NT2/D1 (cell line): ENCODE measurements at regions not wholly inside any gene's neighbourhood (a gene's known extent, or its start where the extent isn't known, plus 50 kb on each side); places are given as distances from the start of the nearest gene placed in this dataset.
A peak's percentile ranks its signal among the peaks of the same experiment; 100 is the strongest.

Experiments
- DNase-seq: peaks from one replicate; pipeline ENCODE4 v3.0.0-alpha.2; 2011; ENCODE audit warnings: low read depth, low spot score
- H3K27me3 ChIP-seq: 2 replicates; pipeline ENCODE4 v1.6.0; 2011; ENCODE audit warnings: mild to moderate bottlenecking; ENCODE audit not compliant: insufficient read length, insufficient read depth
- H3K36me3 ChIP-seq: 2 replicates; pipeline ENCODE4 v1.6.1; 2011; ENCODE audit warnings: mild to moderate bottlenecking, low read length, mixed read lengths; ENCODE audit not compliant: insufficient read depth, insufficient read length
- H3K4me1 ChIP-seq: 2 replicates; pipeline ENCODE4 v1.5.1; 2011; ENCODE audit not compliant: insufficient read depth, insufficient read length
- H3K4me3 ChIP-seq: 2 replicates; pipeline ENCODE4 v1.5.1; 2011; ENCODE audit warnings: low read depth; ENCODE audit not compliant: insufficient read length
- H3K9ac ChIP-seq: 2 replicates; pipeline ENCODE4 v1.6.0; 2011; ENCODE audit warnings: low read depth; ENCODE audit not compliant: insufficient read length
- H3K9me3 ChIP-seq: 2 replicates; pipeline ENCODE4 v1.5.1; 2011; ENCODE audit warnings: mild to moderate bottlenecking, low read length; ENCODE audit not compliant: insufficient read depth
- SUZ12 ChIP-seq: IDR thresholded peaks from 2 replicates; pipeline ENCODE4 v1.6.1; 2011; ENCODE audit not compliant: insufficient read length, insufficient read depth; ENCODE audit errors: extremely low read depth
- YY1 ChIP-seq: IDR thresholded peaks from 2 replicates; pipeline ENCODE4 v1.6.1; 2011; ENCODE audit not compliant: insufficient read length, insufficient read depth
- ZNF274 ChIP-seq: IDR thresholded peaks from 2 replicates; pipeline ENCODE4 v1.6.1; 2011; ENCODE audit warnings: mild to moderate bottlenecking, low read depth, low read length

GRCh38 chr7:41617987-41618386, 84.9 kb downstream of the INHBA start:
- TF ChIP-seq ZNF274 (no peak), SUZ12 (no peak), YY1 (no peak)
- DNase-seq, result no peak
- Histone ChIP-seq H3K27me3 (no peaks in the 10 kb centered on the region), H3K9me3 (no peaks in the 10 kb centered on the region), H3K4me1 (no peaks in the 10 kb centered on the region), H3K9ac (no peak overlapping the region), H3K4me3 (no peak overlapping the region), H3K36me3 (no peaks in the 10 kb centered on the region)

- H3K36me3 ChIP-seq, result no peaks in the 10 kb centered on the region
- no peaks in the 10 kb centered on the region for H3K27me3 ChIP-seq
- no peak for DNase-seq
- H3K4me1 ChIP-seq, result no peaks in the 10 kb centered on the region
- TF ChIP-seq YY1 (no peak), ZNF274 (no peak), SUZ12 (no peak)
- no peak overlapping the region for H3K9ac ChIP-seq
- no peak overlapping the region for H3K4me3 ChIP-seq
- H3K9me3 ChIP-seq, result no peaks in the 10 kb centered on the region
These were observed 90.1 kb downstream of the INHBA start for GRCh38 chr7:41612798-41613197.

- no peak overlapping the region for H3K4me3 ChIP-seq
- H3K36me3 ChIP-seq, result no peaks in the 10 kb centered on the region
- TF ChIP-seq YY1 (no peak), ZNF274 (no peak), SUZ12 (no peak)
- H3K9me3 ChIP-seq, result no peaks in the 10 kb centered on the region
- H3K9ac ChIP-seq, result no peak overlapping the region
- no peaks in the 10 kb centered on the region for H3K27me3 ChIP-seq
- DNase-seq, result no peak
- no peaks in the 10 kb centered on the region for H3K4me1 ChIP-seq
These were observed 90.5 kb downstream of the INHBA start for GRCh38 chr7:41612386-41612785.

- H3K36me3 ChIP-seq, result no peaks in the 10 kb centered on the region
- no peak for DNase-seq
- no peaks in the 10 kb centered on the region for H3K9me3 ChIP-seq
- no peaks in the 10 kb centered on the region for H3K27me3 ChIP-seq
- no peaks in the 10 kb centered on the region for H3K4me1 ChIP-seq
- H3K4me3 ChIP-seq, result no peak overlapping the region
- no peak overlapping the region for H3K9ac ChIP-seq
- TF ChIP-seq SUZ12 (no peak), ZNF274 (no peak), YY1 (no peak)
These were observed 94.4 kb downstream of the INHBA start for GRCh38 chr7:41608447-41608846.

- H3K9me3 ChIP-seq, result no peaks in the 10 kb centered on the region
- no peak for DNase-seq
- TF ChIP-seq SUZ12 (no peak), ZNF274 (no peak), YY1 (no peak)
- H3K9ac ChIP-seq, result no peak overlapping the region
- H3K36me3 ChIP-seq, result no peaks in the 10 kb centered on the region
- no peaks in the 10 kb centered on the region for H3K27me3 ChIP-seq
- H3K4me3 ChIP-seq, result no peak overlapping the region
- no peaks in the 10 kb centered on the region for H3K4me1 ChIP-seq
These were observed 98.9 kb downstream of the INHBA start for GRCh38 chr7:41603985-41604384.

- DNase-seq, result peak; percentile 48
- Histone ChIP-seq H3K27me3 (no peaks in the 10 kb centered on the region), H3K4me3 (no peak overlapping the region), H3K9ac (no peak overlapping the region), H3K36me3 (no peaks in the 10 kb centered on the region), H3K9me3 (peaks cover 15% of the 10 kb centered on the region), H3K4me1 (no peaks in the 10 kb centered on the region)
- TF ChIP-seq YY1 (no peak), ZNF274 (no peak), SUZ12 (no peak)
These were observed 103.1 kb downstream of the INHBA start for GRCh38 chr7:41599760-41600159.

- no peak overlapping the region for H3K4me3 ChIP-seq
- no peak overlapping the region for H3K9ac ChIP-seq
- peaks cover 15% of the 10 kb centered on the region for H3K9me3 ChIP-seq
- DNase-seq, result no peak
- no peak for TF ChIP-seq SUZ12
- TF ChIP-seq ZNF274, result no peak
- TF ChIP-seq YY1, result no peak
- H3K27me3 ChIP-seq, result no peaks in the 10 kb centered on the region
- H3K4me1 ChIP-seq, result no peaks in the 10 kb centered on the region
- H3K36me3 ChIP-seq, result no peaks in the 10 kb centered on the region
These were observed 110.1 kb downstream of the INHBA start for GRCh38 chr7:41592794-41593193.

GRCh38 chr7:41592236-41592635, 110.7 kb downstream of the INHBA start:
- H3K4me3 ChIP-seq, result no peak overlapping the region
- H3K36me3 ChIP-seq, result no peaks in the 10 kb centered on the region
- H3K4me1 ChIP-seq, result no peaks in the 10 kb centered on the region
- peaks cover 10% of the 10 kb centered on the region for H3K9me3 ChIP-seq
- TF ChIP-seq ZNF274 (no peak), YY1 (no peak), SUZ12 (no peak)
- DNase-seq, result no peak
- H3K27me3 ChIP-seq, result no peaks in the 10 kb centered on the region
- H3K9ac ChIP-seq, result no peak overlapping the region
